Stimulated activated CD8-positive, alpha-beta memory T cell treated with anti-CD3 and anti-CD28 coated beads, Interleukin-15, amount 100 ng/mL, for 24 hours (primary cell): ENCODE measurements at regions not wholly inside any gene's neighbourhood (a gene's known extent, or its start where the extent isn't known, plus 50 kb on each side); places are given as distances from the start of the nearest gene placed in this dataset.

Source experiments
- DNase-seq: peaks from one replicate; pipeline ENCODE4 v3.0.0-alpha.2; 2020; ENCODE audit warnings: low read depth

DNA sequence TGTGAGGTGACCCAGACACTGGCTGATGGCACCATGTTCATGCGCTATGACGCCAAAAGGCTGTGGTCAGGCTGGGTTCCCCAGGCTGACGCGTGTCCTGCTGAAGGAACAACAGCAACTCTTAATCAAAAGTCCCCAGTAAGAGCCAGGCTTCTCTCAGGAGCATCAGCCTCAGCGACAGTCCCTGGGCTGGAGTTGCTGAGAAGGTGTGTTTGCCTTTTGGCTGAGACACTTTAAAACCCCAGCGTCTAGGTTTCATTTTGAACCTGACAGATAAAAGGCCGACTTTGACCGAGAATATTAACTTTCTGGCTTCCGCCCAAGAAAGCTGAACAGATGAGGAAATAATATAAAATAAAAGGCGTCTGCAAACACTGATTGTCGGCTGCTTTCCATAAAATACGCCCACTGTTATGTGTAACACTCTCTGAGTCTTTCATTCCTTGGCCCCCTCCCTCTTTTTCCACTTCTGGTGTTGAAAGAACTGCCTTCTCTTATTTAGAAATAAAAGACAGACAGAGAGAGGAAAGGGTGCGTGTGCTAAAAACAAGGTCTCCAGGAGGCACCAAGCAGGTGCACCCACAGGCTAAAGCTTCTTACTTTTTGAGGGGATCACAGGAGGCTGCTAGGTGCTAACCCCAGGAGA is 373.6 kb downstream of the MID1IP1 start:
- DNase-seq, result no peak

DNA sequence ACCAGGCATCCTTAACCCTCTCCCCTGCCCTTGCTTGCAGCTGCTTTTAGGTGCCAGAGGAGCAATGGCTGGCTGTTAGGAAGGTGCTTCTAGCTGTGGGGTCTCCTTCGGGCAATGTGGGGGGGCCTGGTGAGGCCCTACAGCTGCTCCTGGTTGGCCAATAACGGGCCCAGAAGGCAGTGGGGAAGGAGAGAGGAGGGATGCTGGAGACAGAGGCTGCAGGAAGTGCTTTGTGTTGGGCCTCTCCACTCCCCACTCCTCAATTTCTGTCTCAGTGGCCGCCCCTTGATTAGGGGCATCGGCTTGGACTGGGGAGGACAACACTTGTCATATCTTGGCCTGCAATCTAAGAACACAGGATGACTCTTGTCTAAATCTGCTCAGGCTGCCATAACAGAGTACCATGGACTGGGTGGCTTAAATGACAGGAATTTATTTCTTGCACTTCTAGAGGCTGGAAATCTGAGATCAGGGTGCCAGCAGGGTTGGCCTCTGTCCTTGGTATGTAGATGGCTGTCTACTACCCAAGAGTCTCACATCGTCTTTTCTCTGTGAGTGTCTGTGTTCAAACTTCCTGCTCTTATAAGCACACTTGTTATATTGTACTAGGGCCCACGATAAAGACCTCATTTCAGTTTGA is 374.3 kb downstream of the MID1IP1 start:
- no peak for DNase-seq

DNA sequence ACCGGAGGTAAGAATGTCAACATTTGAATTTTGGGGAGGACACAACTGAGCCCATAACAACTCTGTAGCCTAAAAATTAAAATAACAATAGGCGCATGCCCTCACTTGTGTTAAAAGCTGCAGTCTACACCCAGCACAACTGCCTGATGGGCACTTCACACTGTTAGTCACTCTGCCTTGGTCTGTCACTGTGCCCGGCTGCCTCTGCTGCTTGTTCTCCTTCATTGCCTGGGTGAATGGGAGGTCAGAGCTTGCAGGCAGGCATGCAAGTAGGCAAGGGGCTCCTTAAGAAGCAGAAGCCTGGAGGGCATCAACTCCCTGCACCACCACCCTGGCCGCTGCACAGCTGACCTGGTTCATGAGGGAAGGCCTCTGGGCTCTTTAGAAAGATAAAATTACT is 374.8 kb downstream of the MID1IP1 start:
- DNase-seq, result no peak

DNA sequence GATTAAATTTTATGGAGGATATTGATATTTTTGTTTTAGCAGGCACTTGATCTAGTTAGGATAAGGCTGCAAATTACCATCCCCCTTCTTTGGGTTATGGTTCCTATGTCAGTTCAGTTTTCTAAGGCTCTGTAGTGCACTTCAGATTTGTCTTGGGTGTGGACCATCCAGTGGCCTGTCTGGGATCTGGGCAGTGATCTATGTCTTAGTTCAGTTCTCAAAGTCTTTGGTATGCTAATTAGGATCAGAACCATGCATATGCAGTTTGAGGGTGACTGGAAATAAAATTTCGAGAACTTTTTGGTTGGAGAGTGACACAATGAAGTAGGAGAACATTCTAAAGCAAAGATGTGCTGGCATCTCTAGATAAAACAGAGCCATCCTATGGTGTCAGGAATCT is 388.2 kb downstream of the MID1IP1 start:
- no peak for DNase-seq

DNA sequence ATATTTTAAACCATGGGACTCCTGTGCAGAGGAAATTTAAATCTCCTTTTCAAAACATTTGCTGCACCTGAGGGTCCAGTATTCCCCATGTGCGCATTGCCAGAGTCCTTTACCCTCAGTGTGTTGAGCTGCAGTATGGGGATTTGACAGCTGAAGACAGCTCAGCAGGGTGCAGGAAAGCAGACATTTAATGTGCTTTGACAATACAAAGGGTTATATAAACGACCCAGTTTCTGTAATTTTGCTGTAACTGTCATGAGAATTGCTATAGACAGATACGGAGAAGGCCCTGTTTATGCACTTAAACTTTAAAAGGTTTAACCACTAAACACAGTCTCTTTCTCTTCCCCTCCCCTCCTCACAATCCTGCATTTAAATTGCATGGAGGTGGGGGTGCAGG is 393.4 kb downstream of the MID1IP1 start:
- no peak for DNase-seq

DNA sequence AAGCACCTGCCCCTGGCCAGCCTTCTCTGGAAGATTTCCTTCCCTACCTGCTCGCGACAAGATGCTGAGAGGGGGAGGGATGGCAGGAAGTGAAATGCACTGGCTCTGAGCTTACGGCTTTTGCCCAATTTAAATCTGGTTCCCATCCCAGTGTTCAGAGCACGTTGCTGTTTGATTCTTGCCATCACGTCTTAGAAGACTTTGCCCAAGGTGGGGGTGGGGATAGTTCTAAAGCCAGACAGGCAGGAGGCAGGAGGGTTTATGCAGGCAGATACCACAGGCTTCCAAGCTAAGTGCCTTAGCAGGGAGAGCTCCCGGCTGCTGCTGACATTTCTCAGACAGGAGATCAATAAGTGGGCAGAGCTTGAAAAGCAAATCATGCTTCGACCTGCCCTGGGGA is 393.9 kb downstream of the MID1IP1 start:
- no peak for DNase-seq

DNA sequence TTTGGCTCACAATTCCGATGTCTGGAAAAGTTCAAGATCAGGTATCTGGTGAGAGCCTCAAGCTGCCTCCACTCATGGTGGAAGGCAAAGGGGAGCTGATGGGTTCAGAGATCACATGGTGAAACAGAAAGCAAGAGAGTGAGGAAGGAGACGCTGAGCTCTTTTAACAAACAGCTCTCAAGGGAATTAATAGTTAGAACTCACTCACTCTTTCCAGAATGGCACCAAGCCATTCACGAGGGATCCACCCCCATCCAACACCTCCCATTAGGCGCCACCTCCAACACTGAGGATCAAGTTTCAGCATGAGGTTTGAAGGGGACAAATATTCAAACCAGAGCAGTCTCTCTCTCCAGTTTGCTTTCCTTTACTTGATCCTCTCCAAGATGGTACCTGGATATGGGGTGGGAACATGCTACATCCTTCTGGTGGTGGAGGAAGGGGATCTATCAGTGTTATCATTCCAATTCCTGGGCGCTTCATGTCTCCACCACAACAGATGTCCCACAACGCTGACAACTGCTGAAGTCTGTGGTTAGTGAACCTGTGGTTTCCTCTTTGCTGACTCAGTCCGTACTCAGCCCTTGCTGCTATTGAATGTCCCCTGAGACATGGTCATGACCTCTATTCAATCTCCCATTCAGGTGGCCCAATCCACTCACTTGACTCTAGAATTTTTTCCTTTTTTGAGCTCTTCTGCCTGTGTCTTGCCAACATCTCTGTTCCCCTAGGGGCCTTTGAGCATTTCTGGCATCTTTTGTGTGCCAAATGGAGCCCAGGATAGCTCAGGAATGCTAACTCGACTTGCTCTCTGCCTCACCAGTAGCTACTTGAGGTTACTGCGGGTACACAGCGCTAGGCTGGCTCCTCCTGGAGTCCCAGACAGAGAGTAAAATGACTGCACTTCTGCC is 395.2 kb downstream of the MID1IP1 start:
- DNase-seq, result no peak

DNA sequence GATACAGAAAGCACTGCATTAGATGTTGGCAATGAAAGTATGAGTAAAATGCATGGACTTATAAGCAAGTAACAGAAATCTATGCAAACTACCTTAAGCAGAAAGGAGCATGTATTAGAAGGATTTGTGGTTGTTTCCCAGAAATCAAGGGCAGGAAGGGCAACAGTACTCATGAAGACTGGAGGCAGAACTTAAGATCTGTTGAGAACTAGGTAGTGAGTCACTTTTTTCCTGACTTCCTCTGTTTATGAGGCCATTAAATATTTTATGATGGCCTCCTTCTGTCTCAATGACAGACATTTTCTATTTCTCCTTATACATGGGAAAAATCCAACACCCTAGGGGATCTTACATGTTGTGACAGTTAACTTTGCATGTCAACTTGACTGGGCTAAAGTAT is 398.2 kb downstream of the MID1IP1 start:
- no peak for DNase-seq

DNA sequence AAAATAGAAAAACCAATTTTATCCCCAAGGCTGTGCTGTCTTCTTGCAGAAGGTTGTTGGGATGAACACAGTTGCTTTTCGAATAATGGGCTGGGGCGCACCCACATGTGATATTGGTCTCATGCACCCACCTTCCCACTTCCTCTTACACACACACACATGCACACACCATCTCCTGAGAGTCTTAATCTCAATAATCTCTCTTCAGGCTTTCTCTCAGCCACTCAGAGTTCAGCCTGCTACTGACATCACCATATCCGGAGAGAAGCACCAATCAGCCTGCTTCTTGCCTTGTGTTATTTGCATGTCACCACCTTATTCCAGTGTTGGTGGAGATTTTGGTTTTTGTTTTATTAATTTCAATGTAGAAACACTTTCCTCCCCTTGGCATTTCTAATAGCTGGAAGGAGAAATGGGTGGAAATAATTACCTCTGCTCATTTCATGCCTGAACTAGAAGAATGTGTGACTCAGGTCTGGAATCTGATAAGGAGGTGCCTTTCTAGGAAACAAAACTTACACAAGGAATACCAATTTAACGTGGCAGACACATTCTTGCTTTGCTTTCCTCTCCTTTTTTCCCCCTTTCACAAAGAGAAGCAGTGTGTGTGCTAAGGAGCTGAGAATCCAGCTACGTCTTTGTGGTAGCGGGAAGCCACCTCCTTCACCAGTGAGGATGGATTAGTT is 400.2 kb downstream of the MID1IP1 start:
- no peak for DNase-seq

DNA sequence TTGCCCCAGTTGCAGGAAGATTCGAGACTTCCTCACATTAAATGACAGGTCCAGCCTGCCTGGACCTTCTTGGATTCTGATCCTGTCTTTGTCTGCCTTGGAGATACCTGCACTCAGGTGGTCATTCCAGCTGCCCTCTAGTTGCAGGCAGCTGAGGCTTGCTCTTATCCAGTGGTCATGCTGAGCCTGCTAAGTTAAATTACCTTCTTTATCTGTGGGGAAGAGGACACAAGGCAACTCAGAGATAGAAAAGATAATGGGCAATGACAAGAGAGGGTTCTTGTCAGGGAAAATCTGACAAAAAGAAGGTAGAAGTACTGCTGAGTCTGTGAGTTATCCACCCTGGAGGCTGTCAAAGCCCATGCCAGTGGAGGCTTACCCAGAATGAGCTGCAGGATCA is 401.4 kb downstream of the MID1IP1 start:
- no peak for DNase-seq

DNA sequence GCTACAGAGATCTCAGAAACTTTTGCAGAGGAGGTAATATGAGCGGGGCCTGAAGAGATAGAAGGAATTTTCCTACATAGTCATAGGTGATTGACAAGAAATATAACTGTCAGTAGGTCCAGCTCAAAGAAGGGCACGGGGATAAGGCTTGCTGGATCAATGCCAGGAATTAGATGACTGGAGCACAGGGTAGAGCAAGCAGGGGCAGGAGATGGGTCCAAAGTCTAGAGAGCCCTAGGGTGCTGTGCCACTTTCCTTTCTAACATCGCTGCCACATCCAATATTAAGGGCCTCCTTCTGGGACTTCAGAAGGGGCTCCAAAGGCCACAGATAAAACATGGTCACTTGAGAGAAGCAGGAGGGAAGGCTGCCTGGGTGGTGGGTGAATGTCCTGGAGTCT is 402.2 kb downstream of the MID1IP1 start:
- no peak for DNase-seq

DNA sequence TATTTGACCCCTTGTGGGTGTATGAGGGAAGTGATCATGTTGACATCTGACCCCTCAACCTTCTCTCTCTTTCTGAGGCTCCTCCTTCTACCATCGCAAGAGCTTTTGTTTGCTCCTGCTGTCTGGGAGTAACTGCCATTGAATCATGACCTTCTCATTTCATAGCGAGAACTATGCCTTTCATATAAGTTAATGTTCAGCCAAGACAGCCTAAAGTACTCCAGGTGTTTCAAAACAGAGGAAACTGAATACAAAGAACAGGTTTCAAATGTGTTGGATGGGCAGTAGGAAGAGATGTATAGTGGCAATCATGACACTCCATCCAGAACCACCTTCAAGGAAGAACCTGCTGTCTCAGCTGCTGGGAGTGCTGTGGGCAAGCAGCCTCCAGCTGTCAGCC is 403.1 kb downstream of the MID1IP1 start:
- no peak for DNase-seq

DNA sequence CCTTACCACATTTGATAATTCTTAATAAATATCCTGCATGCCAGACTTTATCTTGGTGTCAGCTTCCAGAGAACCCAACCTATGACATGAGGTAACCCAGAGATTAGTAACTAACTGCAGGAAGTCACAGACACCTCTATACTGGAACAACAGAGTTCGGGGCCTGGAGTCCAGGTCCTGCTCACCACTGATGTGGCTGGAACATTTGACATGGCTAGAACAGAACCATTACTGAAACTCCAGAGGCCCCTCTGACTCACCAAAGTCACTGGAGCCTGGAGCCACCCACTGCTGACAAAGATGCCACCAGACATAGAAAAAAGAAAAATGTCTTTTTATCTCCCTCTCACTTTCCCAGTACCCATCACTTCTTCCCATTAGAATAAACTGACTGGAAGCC is 403.7 kb downstream of the MID1IP1 start:
- no peak for DNase-seq

DNA sequence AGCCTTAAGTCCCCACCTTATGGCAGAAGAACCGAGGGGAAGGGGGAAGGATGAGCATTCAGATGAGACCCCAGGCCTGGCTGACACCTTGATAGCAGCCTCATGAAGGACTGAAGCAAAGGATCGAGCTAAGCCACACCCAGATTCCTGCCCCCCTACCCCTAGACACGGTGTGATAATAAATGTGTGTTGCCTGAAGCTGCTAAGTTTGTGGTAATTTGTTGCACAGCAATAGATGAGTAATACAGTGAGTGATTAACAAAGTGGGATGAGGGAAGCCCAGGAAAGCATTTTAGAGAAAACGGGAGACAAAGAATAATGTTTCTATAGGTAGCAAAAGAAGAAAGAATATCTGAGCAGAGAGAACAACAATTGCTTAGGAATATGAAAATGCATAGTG is 404.2 kb downstream of the MID1IP1 start:
- no peak for DNase-seq

DNA sequence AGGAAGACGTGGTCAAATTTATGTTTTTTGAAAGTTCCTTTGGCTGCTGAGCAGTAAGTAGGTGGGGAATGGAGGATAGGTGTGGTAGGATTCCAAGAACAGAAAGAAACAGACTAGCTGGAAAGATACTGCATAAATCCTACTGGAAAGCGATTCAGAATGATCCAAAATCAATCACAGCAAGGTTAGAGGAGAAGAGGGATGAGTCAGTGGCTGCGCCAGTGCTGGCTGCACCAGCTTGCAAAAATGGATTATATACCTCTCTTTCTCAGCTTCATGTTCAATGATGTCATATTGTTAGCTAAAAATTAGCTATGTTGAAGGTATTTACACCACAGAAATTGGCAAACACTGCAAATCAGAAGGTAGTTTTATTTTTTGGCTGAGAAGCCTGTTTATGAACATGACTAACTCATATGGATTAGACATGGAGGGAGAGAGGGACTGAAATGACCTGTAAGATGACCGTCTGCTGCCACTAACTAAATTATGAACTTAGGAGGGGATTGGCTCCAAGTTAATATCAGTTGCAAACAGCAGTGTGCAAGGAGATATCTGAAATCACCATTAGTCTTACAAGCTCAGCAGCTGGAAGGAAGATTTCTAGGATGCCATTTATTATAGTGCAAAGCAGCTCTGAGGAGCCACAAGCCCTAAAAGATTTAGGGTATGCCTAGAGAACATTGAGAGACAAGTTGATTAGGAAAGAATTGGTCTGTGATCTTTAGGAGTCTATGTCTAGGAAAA is 405.3 kb downstream of the MID1IP1 start:
- no peak for DNase-seq

DNA sequence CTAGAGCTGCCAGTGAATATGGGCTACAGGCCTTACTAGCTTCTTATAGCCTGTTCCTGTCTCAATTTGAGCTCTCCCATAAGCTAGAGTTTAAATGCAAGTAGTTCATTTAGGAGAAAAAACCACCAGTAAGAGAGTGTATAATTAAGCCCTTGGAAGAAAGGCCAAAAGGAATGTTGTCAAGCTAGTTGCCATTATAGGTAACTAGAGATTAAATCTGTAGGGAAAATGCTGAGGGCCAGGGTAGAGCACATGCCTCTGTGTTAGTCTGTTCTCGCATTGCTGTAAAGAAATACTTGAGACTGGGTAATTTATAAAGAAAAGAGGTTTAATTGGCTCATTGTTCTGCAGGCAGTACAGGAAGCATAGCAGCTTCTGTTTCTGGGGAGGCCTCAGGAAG is 410.2 kb downstream of the MID1IP1 start:
- DNase-seq, result no peak

DNA sequence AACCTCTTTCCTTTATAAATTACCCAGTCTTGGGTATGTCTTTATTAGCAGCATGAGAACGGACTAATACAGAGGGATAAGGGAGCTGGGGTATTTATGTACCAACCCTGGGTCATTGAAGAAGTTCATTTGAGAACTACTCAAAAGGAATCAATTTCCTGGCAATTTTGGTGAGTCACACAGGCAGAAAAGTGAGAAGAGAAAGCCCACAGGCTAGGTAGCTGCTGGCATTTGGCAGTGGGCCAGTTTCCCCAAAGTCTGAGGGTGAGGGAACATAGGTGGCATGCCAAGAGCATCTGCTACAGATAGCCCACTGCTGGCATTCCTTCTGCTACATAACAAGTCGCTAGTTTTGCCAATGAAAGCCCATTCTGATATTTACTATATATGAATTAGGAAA is 411.2 kb downstream of the MID1IP1 start:
- DNase-seq, result no peak

DNA sequence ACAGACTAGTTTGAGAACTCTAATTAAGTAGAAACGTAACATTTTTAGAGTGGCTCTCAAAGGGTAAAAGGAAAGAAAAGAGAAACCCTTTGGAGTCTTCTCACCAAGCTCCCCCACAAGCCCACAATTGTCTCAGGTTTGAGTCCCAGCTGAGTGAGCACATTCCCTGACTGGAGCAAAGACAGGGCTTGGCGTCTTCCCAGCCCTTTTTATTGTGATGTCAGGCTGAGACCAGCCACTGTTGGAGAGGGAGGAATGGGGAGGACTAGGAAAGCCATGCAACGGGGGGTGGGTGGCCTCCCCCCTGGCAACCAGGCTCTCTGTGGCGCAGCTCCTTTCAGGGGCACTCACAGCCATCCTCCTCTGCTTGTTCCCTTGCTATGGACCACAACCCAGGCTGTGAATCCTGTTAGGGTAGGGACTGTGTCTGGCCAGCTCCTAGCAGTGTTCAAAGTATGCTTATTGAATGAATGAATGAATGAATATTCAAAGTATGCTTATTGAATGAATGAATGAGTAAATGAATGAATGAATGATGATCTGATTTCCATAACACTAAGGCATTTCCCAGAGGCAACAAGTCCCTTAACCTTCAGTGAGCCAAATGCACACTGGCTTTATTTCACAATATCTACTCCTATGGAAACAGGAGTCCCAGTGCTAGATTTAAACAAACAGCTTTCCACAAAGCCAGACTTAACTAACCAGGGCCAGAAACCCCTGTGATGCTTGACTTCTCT is 413.3 kb downstream of the MID1IP1 start:
- no peak for DNase-seq

DNA sequence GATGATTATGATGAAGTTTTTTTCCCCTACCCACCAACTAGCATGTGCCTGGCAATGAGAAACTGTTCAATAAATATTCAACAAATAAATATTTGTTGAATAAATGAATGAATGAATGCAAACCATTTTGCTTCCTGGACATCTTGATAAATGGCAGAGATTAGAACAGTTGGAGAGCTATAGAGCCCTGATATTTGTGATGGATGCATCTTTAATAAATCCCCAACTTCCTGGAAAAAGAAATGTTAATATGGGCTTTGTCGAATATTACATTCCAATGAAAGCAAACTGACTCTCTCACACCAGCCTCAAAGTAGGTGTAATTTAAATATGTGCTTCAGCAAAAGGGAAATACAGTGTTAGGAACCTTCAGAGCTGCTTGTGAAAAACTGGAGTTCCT is 419.7 kb downstream of the MID1IP1 start:
- DNase-seq, result no peak

DNA sequence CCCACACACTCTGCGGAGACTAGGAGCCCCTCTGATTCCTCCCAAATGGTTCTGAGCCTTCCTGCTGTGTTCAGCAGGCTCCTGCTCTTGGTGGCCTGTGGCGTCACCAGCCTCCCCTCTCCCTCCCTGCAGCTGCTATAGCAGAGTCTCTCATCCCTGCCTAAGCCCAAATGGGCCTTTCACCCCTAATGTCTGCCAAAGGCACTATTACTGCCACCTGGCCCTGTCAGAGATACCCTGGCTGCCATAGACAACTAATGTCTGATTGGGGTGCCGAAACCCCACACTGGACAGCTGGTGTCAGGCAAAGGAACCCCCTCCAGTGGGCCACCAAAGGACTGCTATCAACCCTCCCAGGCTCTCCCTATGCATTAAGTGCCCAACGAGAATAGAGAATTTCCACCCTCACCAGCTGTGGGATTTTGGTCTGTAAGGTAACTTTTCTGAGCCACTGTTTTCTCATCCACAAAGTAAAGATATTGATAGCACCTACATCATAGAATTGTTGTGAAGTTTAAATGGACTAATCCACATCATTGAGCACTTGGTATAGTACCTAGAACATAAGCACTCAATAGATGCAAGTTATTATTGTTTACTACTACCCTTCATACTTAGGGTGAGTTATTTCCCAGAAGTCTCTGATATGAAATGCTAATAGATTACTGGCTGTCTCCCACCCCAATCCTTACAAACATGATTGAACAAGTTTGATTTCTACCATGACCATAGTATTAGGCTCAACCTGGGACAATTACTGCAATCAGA is 421.3 kb downstream of the MID1IP1 start:
- DNase-seq, result no peak
